Peyer's patch (tissue), 4 donors: ENCODE measurements at regions not wholly inside any gene's neighbourhood (a gene's known extent, or its start where the extent isn't known, plus 50 kb on each side); places are given as distances from the start of the nearest gene placed in this dataset.

Experiments used
- POLR2A ChIP-seq, 2 donors: fragments of 450-650 bp; IDR thresholded peaks; one replicate each; pipeline ENCODE4 v1.5.1; 2017; ENCODE audit warnings: antibody characterized with exemption in 2 of 2, mild to moderate bottlenecking in 2 of 2, moderate library complexity in 2 of 2
- TF ChIP-seq, protein P1 (sequence below), 6 experiments: fragments of 450-650 bp in 4 of 6; fragments of 200-600 bp in 2 of 6; sonication (generic) in 1 of 6; IDR thresholded peaks; one replicate each; pipeline ENCODE4 v1.5.1; 2017 to 2019; ENCODE audit warnings: antibody characterized with exemption in 6 of 6, mild to moderate bottlenecking in 3 of 6, moderate library complexity in 1 of 6

DNA sequence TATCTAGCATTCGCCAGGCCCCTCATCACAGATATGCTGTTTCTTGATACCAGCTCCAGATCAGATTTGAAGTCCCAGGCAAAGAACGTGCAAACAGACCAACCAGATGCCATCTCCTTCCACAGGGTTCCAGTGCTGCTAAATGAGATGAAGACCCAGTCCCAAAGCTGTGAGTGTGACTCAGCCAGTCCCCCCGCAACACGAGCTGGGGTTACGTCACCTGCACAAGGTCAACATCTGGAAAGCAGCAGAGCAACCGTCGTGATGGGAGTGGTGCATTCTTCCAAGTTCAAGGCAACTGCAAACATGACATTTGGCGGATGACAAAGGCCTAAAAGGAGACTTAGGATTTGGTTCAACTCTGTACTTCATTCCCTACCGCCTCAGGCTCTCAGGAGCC is 69.6 kb upstream of the TIAM1 start:
- TF ChIP-seq, protein P1, sequence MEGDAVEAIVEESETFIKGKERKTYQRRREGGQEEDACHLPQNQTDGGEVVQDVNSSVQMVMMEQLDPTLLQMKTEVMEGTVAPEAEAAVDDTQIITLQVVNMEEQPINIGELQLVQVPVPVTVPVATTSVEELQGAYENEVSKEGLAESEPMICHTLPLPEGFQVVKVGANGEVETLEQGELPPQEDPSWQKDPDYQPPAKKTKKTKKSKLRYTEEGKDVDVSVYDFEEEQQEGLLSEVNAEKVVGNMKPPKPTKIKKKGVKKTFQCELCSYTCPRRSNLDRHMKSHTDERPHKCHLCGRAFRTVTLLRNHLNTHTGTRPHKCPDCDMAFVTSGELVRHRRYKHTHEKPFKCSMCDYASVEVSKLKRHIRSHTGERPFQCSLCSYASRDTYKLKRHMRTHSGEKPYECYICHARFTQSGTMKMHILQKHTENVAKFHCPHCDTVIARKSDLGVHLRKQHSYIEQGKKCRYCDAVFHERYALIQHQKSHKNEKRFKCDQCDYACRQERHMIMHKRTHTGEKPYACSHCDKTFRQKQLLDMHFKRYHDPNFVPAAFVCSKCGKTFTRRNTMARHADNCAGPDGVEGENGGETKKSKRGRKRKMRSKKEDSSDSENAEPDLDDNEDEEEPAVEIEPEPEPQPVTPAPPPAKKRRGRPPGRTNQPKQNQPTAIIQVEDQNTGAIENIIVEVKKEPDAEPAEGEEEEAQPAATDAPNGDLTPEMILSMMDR (IDR thresholded peaks at IDR 0.05): no peak
- no peak for TF ChIP-seq POLR2A (IDR thresholded peaks at IDR 0.05)
